GM12878 (cell line): ENCODE measurements at regions not wholly inside any gene's neighbourhood (a gene's known extent, or its start where the extent isn't known, plus 50 kb on each side); places are given as distances from the start of the nearest gene placed in this dataset.

ENCODE experiments used
- ATAC-seq: fragments of 200-7000 bp; cut with Tn5 transposase; 3 replicates; pipeline ENCODE4 v1.9.1; 2020; ENCODE audit warnings: mild to moderate bottlenecking, moderate library complexity
- BruUV-seq: library from RNA; stranded (reverse); fragments of 400-500 nt; replicated peaks from 2 replicates; lab custom pipeline; 2021; lab: Mats Ljungman, UMichigan
- CTCF ChIA-PET: fragments of 300-600 bp; sonication (Branson Sonifier 250); formaldehyde crosslinking; extraction: SDS; loops from one replicate; lab custom pipeline; 2021; ENCODE audit warnings: inconsistent platforms; lab: Yijun Ruan, JAX
- POLR2A ChIA-PET: fragments of 350-600 bp; formaldehyde crosslinking; extraction: SDS; loops from one replicate; lab custom pipeline; 2021; ENCODE audit warnings: inconsistent platforms; lab: Charles Lee
- RAD21 ChIA-PET: fragments of 300-600 bp; sonication (Branson Sonifier 250); formaldehyde crosslinking; loops from one replicate; lab custom pipeline; 2023; ENCODE audit warnings: antibody characterized with exemption; ENCODE audit not compliant: unreplicated experiment; lab: Charles Lee
- SMC1A ChIA-PET: fragments of 300-600 bp; sonication (Branson Sonifier 250); formaldehyde crosslinking; loops from one replicate; lab custom pipeline; 2023; ENCODE audit not compliant: unreplicated experiment, uncharacterized antibody; lab: Charles Lee
- DNase-seq: peaks from one replicate; pipeline ENCODE4 v3.0.0-alpha.2; 2011; ENCODE audit warnings: low read depth, low spot score
- FAIRE-seq: peaks from 3 replicates; lab custom pipeline; 2011; peaks lifted over from hg19 to GRCh38; lab: Jason Lieb, UNC
- H2AFZ ChIP-seq: 2 replicates; pipeline ENCODE4 v1.6.0; 2011; ENCODE audit warnings: low read depth, low read length, control low read depth; ENCODE audit not compliant: control insufficient read depth
- H3K27ac ChIP-seq: 2 replicates; pipeline ENCODE4 v1.5.1; 2011; ENCODE audit warnings: control low read depth; ENCODE audit not compliant: control insufficient read depth, insufficient read depth
- H3K27me3 ChIP-seq, 2 experiments: replicated peaks in 1 of 2; 2 replicates each; pipeline versions ENCODE4 v1.6.0 to v1.6.1; 2011; ENCODE audit warnings: low read length in 1 of 2; ENCODE audit not compliant: control insufficient read depth in 2 of 2, insufficient read depth in 2 of 2
- H3K36me3 ChIP-seq, 2 experiments: 2 replicates each; pipeline ENCODE4 v1.5.1; 2011; ENCODE audit warnings: low read length in 1 of 2; ENCODE audit not compliant: control insufficient read depth in 2 of 2, insufficient read depth in 2 of 2
- H3K4me1 ChIP-seq: 2 replicates; pipeline ENCODE4 v1.6.1; 2011; ENCODE audit warnings: mild to moderate bottlenecking, low read length, moderate library complexity, mixed read lengths; ENCODE audit not compliant: control insufficient read depth, insufficient read depth
- H3K4me2 ChIP-seq: 2 replicates; pipeline ENCODE4 v1.6.0; 2011; ENCODE audit warnings: control low read depth; ENCODE audit not compliant: control insufficient read depth, insufficient read depth
- H3K4me3 ChIP-seq: fragments of 200-600 bp; sonication (generic); 2 replicates; pipeline ENCODE4 v1.5.1; 2016
- H3K79me2 ChIP-seq: 2 replicates; pipeline ENCODE4 v1.6.0; 2011; ENCODE audit warnings: low read length; ENCODE audit not compliant: control insufficient read depth, insufficient read depth
- H3K9ac ChIP-seq: 2 replicates; pipeline ENCODE4 v1.8.0; 2011; ENCODE audit warnings: low read length, control low read depth, mixed read lengths; ENCODE audit not compliant: control insufficient read depth, insufficient read depth
- H3K9me3 ChIP-seq: replicated peaks from 3 replicates; pipeline ENCODE4 v1.5.1; 2011; ENCODE audit warnings: mild to moderate bottlenecking, low read length; ENCODE audit not compliant: control insufficient read depth, insufficient read depth
- H4K20me1 ChIP-seq: 2 replicates; pipeline ENCODE4 v1.6.0; 2011; ENCODE audit not compliant: control insufficient read depth, insufficient read depth
- ATF7 ChIP-seq: fragments of 450-650 bp; IDR thresholded peaks from 2 replicates; pipeline ENCODE4 v1.6.1; 2016; ENCODE audit warnings: low read depth, mild to moderate bottlenecking
- CEBPB ChIP-seq, 2 experiments: fragments of 150-350 bp in 1 of 2; IDR thresholded peaks; 2 replicates each; pipeline ENCODE4 v1.6.1; 2012 to 2014; ENCODE audit warnings: low read depth in 2 of 2, low read length in 2 of 2, borderline replicate concordance in 1 of 2, inconsistent platforms in 1 of 2
- ELK1 ChIP-seq: IDR thresholded peaks from 2 replicates; pipeline ENCODE4 v1.6.1; 2012; ENCODE audit warnings: low read depth, low read length, improper control_type of control experiment
- KLF5 ChIP-seq: fragments of 450-650 bp; IDR thresholded peaks from 2 replicates; pipeline ENCODE4 v1.6.1; 2014; ENCODE audit warnings: mild to moderate bottlenecking; ENCODE audit not compliant: partially characterized antibody
- MEF2A ChIP-seq: IDR thresholded peaks from 2 replicates; pipeline ENCODE4 v1.6.1; 2011; ENCODE audit warnings: low read depth, mild to moderate bottlenecking, low read length, moderate library complexity; ENCODE audit not compliant: insufficient read depth
- PAX8 ChIP-seq: fragments of 450-650 bp; IDR thresholded peaks from 2 replicates; pipeline ENCODE4 v1.6.1; 2017; ENCODE audit warnings: mild to moderate bottlenecking, moderate library complexity
- POLR2AphosphoS5 ChIP-seq: IDR thresholded peaks from 2 replicates; pipeline ENCODE4 v1.6.1; 2011; ENCODE audit warnings: mild to moderate bottlenecking, low read length, inconsistent platforms
- RB1 ChIP-seq: fragments of 450-650 bp; formaldehyde crosslinking; IDR thresholded peaks from 2 replicates; pipeline ENCODE4 v1.6.1; 2017; ENCODE audit warnings: mild to moderate bottlenecking, borderline replicate concordance
- STAT3 ChIP-seq: IDR thresholded peaks from 2 replicates; pipeline ENCODE4 v1.6.1; 2011; ENCODE audit warnings: low read depth, low read length, improper control_type of control experiment
- USF1 ChIP-seq: IDR thresholded peaks from 2 replicates; pipeline ENCODE4 v1.6.1; 2011; ENCODE audit warnings: borderline replicate concordance, low read depth, mild to moderate bottlenecking, moderate library complexity, mixed read lengths, low read length; ENCODE audit not compliant: insufficient read depth; ENCODE audit errors: extremely low read length
- ZNF622 ChIP-seq: fragments of 450-650 bp; IDR thresholded peaks from 2 replicates; pipeline ENCODE4 v1.6.1; 2017; ENCODE audit warnings: mild to moderate bottlenecking, inconsistent platforms
- WGBS: methylation state at CpG from one replicate; pipeline ENCODE4 v1.1.6; 2016; ENCODE audit warnings: low lambda C conversion rate; ENCODE audit not compliant: insufficient replicate concordance, insufficient coverage; ENCODE audit errors: missing lambda C conversion rate; 5-methylcytosine and 5-hydroxymethylcytosine counted together
- in situ Hi-C: fragments of 300-500 bp; cut with MboI; formaldehyde crosslinking; loops from 9 replicates; pipeline ENCODE4 v1.14.3; 2018; ENCODE audit warnings: mixed read lengths
- intact Hi-C: fragments of 100-400 bp; cut with micrococcal nuclease; formaldehyde crosslinking; loops from one replicate; pipeline ENCODE4 v1.14.2; 2022; ENCODE audit not compliant: unreplicated experiment
- TF ChIP-seq, protein P1 (sequence below): fragments of 450-650 bp; IDR thresholded peaks from 2 replicates; pipeline ENCODE4 v1.6.1; 2017; ENCODE audit warnings: mild to moderate bottlenecking, moderate library complexity
- TF ChIP-seq, protein P2 (sequence below): IDR thresholded peaks from 2 replicates; pipeline ENCODE4 v1.6.1; 2011; ENCODE audit warnings: low read depth, low read length, improper control_type of control experiment, borderline replicate concordance
- TF ChIP-seq, protein P3 (sequence below): fragments of 450-650 bp; IDR thresholded peaks from 2 replicates; pipeline ENCODE4 v1.6.1; 2017; ENCODE audit warnings: borderline replicate concordance

DNA sequence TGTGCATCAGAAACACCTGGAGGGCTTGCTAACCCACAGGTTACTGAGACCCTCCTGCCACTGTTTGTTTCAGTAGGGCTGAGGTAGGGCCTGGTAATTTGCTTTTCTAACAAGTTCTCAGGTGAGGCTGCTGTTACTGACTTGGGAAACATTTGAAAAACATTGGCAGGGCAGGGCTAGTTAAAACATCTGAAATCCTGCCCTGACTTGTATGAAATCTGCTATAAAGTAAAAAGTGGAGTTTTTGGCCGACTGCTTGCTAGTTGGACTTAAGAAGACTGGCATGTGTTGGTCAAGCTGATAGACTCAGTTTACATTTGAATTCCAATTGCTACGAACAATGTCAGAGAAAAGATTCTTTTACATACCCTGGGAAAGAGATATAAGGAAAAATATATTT is 111.6 kb upstream of the DLX2 start (continued):
- TF ChIP-seq, protein P1, sequence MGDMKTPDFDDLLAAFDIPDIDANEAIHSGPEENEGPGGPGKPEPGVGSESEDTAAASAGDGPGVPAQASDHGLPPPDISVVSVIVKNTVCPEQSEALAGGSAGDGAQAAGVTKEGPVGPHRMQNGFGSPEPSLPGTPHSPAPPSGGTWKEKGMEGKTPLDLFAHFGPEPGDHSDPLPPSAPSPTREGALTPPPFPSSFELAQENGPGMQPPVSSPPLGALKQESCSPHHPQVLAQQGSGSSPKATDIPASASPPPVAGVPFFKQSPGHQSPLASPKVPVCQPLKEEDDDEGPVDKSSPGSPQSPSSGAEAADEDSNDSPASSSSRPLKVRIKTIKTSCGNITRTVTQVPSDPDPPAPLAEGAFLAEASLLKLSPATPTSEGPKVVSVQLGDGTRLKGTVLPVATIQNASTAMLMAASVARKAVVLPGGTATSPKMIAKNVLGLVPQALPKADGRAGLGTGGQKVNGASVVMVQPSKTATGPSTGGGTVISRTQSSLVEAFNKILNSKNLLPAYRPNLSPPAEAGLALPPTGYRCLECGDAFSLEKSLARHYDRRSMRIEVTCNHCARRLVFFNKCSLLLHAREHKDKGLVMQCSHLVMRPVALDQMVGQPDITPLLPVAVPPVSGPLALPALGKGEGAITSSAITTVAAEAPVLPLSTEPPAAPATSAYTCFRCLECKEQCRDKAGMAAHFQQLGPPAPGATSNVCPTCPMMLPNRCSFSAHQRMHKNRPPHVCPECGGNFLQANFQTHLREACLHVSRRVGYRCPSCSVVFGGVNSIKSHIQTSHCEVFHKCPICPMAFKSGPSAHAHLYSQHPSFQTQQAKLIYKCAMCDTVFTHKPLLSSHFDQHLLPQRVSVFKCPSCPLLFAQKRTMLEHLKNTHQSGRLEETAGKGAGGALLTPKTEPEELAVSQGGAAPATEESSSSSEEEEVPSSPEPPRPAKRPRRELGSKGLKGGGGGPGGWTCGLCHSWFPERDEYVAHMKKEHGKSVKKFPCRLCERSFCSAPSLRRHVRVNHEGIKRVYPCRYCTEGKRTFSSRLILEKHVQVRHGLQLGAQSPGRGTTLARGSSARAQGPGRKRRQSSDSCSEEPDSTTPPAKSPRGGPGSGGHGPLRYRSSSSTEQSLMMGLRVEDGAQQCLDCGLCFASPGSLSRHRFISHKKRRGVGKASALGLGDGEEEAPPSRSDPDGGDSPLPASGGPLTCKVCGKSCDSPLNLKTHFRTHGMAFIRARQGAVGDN, result no peak
- TF ChIP-seq PAX8 (no peak), ZNF622 (no peak)
- TF ChIP-seq, all 136 proteins: peak for 0

GRCh38 chr2:172215172-172215935 is 112.7 kb upstream of the DLX2 start:
- POLR2A ChIA-PET, result no interaction called here
- H3K4me1 ChIP-seq, result no peaks in the 10 kb centered on the region
- 31% methylated on average over 15 of the region's 15 CpGs for WGBS
- CTCF ChIA-PET, result no interaction called here
- no TSS peak for BruUV-seq
- peaks cover 0 to 2% of the 10 kb centered on the region in 2 experiments; a peak in 2 of 4 replicates for H3K27me3 ChIP-seq
- no peak overlapping the region for H3K4me2 ChIP-seq
- in situ Hi-C loops, result no loop called here
- no peaks in the 10 kb centered on the region for H3K79me2 ChIP-seq
- FAIRE-seq (no peak), DNase-seq (no peak), ATAC-seq (no peak)
- intact Hi-C loops, result no loop called here
- H3K27ac ChIP-seq, result no peak overlapping the region
- RAD21 ChIA-PET, result no interaction called here
- no peak overlapping the region for H3K9ac ChIP-seq
- no peaks in the 10 kb centered on the region for H4K20me1 ChIP-seq
- no peaks in the 10 kb centered on the region for H3K36me3 ChIP-seq
- SMC1A ChIA-PET, result interaction anchor here (0.7 kb wide), 1 partner anchor 40 kb away, joined by 3 read pairs; no protein-coding TSS in a partner anchor
- no peak overlapping the region for H2AFZ ChIP-seq
- H3K4me3 ChIP-seq, result no peak overlapping the region
- H3K9me3 ChIP-seq, result no peaks in the 10 kb centered on the region
- TF ChIP-seq CEBPB (IDR thresholded peaks at IDR 0.05; ENCODE audit: borderline replicate concordance in 1 of 2, low read depth in 2 of 2, low read length in 2 of 2) (no peak), ATF7 (no peak), RB1 (no peak), USF1 (no peak), MEF2A (no peak), POLR2AphosphoS5 (no peak), ELK1 (no peak), STAT3 (no peak), KLF5 (no peak)
- TF ChIP-seq, protein P2, sequence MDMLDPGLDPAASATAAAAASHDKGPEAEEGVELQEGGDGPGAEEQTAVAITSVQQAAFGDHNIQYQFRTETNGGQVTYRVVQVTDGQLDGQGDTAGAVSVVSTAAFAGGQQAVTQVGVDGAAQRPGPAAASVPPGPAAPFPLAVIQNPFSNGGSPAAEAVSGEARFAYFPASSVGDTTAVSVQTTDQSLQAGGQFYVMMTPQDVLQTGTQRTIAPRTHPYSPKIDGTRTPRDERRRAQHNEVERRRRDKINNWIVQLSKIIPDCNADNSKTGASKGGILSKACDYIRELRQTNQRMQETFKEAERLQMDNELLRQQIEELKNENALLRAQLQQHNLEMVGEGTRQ, result no peak
- TF ChIP-seq, protein P3, sequence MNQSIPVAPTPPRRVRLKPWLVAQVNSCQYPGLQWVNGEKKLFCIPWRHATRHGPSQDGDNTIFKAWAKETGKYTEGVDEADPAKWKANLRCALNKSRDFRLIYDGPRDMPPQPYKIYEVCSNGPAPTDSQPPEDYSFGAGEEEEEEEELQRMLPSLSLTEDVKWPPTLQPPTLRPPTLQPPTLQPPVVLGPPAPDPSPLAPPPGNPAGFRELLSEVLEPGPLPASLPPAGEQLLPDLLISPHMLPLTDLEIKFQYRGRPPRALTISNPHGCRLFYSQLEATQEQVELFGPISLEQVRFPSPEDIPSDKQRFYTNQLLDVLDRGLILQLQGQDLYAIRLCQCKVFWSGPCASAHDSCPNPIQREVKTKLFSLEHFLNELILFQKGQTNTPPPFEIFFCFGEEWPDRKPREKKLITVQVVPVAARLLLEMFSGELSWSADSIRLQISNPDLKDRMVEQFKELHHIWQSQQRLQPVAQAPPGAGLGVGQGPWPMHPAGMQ, result no peak
